Activated CD8-positive, alpha-beta memory T cell treated with anti-CD3 and anti-CD28 coated beads, Interleukin-2, amount 10 ng/mL, durations not matched to agents 7 days and 5 days (primary cell): ENCODE measurements at regions not wholly inside any gene's neighbourhood (a gene's known extent, or its start where the extent isn't known, plus 50 kb on each side); places are given as distances from the start of the nearest gene placed in this dataset.
"Not testable (repeated sequence)": the region's sequence is repeated elsewhere in the genome, so short reads cannot be mapped to it uniquely, and the experiment has no call there.

ENCODE experiments used
- ATAC-seq: fragments of 150-1000 bp; cut with Tn5 transposase; one replicate; pipeline ENCODE4 v1.10.0; 2021; ENCODE audit warnings: moderate library complexity
- CTCF ChIA-PET: fragments of 350-600 bp; sonication (Branson Sonifier 250); formaldehyde crosslinking; loops from one replicate; lab custom pipeline; 2021; ENCODE audit warnings: antibody characterized with exemption; lab: Charles Lee
- DNase-seq: peaks from one replicate; pipeline ENCODE4 v3.0.0-alpha.2; 2020
- H3K27ac Mint-ChIP-seq: one replicate; pipeline ENCODE4 v1.8.0; 2021; ENCODE audit warnings: mild to moderate bottlenecking, mixed read lengths
- H3K27me3 Mint-ChIP-seq: one replicate; pipeline ENCODE4 v1.8.0; 2021; ENCODE audit warnings: mixed read lengths
- H3K36me3 Mint-ChIP-seq: one replicate; pipeline ENCODE4 v1.8.0; 2021; ENCODE audit warnings: mild to moderate bottlenecking, mixed read lengths
- H3K4me1 Mint-ChIP-seq: one replicate; pipeline ENCODE4 v1.8.0; 2021; ENCODE audit warnings: mixed read lengths
- H3K4me3 Mint-ChIP-seq: one replicate; pipeline ENCODE4 v1.8.0; 2021; ENCODE audit warnings: mild to moderate bottlenecking, moderate library complexity, mixed read lengths
- H3K9me3 Mint-ChIP-seq: one replicate; pipeline ENCODE4 v1.8.0; 2022; ENCODE audit warnings: low read depth, mixed read lengths

DNA sequence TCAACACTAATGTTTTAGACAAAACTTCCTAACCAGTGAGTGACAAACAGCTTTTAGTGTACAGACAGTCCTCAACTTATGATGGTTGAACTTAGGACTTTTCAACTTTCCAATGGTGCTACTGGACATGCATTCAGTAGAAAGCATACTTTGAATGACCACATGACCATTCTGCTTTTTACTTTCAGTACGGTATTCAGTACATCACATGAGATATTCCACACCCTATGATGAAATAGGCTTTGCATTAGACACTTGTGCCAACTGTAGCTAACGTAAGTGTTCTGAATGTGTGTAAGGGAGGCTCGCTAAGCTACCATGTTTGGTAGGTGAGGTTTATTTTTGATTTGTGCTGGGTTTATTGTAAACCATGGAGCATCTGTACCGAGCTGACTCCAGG lies 113.7 kb downstream of the WNT7A start:
- Mint-ChIP-seq H3K27me3 (no peaks in the 10 kb centered on the region), H3K36me3 (no peaks in the 10 kb centered on the region), H3K4me1 (no peaks in the 10 kb centered on the region), H3K9me3 (no peaks in the 10 kb centered on the region), H3K4me3 (no peak overlapping the region), H3K27ac (no peak overlapping the region)
- CTCF ChIA-PET = no interaction called here
- no peak for DNase-seq
- no peak for ATAC-seq

DNA sequence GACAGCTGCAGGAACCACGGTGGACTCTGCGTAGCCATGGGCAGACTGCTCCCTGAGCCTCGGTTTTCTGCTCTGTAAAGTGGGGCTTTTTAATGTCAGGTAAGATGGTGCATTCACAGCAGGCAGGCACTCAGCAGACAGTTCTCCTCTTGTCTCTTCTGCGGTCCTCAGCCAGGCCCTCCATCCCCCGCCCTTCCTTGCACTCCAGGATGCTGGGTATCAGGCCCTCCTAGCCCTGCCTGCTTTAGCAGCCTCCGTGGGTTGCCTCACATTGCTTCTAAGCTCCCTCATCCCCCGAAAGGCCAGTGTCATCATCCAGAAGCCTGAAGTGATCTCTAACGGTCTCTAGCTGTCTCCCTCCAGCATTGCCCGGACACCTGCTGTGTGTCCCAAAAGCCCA lies 115.7 kb downstream of the WNT7A start:
- Mint-ChIP-seq H3K4me3 (no peak overlapping the region), H3K27ac (no peak overlapping the region), H3K36me3 (no peaks in the 10 kb centered on the region), H3K9me3 (no peaks in the 10 kb centered on the region), H3K27me3 (peaks cover 4% of the 10 kb centered on the region), H3K4me1 (no peaks in the 10 kb centered on the region)
- ATAC-seq = no peak
- DNase-seq = peak; percentile 22
- CTCF ChIA-PET = no interaction called here

DNA sequence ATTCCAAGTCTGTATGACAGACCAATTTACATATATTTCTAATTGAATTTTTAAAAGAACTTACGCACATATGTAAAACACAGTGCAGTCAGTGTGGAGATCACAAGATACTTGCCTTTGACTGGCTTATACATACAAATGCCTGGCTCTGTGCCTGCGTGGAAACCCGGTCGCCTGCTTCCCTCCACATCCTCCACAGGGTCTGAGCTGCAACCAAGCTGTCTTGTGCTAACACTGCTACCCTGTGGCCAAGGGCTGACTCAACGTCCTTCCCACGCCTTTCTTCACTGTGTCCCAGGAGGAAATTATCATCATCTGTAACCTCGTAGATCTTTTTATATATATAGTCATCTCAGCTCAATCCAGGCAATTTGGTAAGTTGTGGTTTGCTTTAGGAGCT lies 117.0 kb downstream of the WNT7A start:
- CTCF ChIA-PET = interaction anchor here (0.7 kb wide), 1 partner anchor 534 kb away, joined by 4 read pairs; no protein-coding TSS in a partner anchor
- Mint-ChIP-seq H3K27ac (no peak overlapping the region), H3K9me3 (no peaks in the 10 kb centered on the region)

GRCh38 chr3:13750731-13751130 lies 129.1 kb downstream of the WNT7A start:
- H3K4me1 Mint-ChIP-seq = no peaks in the 10 kb centered on the region
- no peaks in the 10 kb centered on the region for H3K27me3 Mint-ChIP-seq
- H3K36me3 Mint-ChIP-seq = no peaks in the 10 kb centered on the region
- no peak overlapping the region for H3K27ac Mint-ChIP-seq
- no peak for ATAC-seq
- no peak overlapping the region for H3K4me3 Mint-ChIP-seq
- CTCF ChIA-PET = no interaction called here
- DNase-seq = no peak
- H3K9me3 Mint-ChIP-seq = peaks cover 4% of the 10 kb centered on the region

More for the DNA sequence above, 117.0 kb downstream of the WNT7A start:
- H3K4me3 Mint-ChIP-seq = no peak overlapping the region
- peak; percentile 36 for DNase-seq
- H3K36me3 Mint-ChIP-seq = no peaks in the 10 kb centered on the region
- ATAC-seq = no peak
- H3K27me3 Mint-ChIP-seq = peaks cover 7% of the 10 kb centered on the region
- H3K4me1 Mint-ChIP-seq = no peaks in the 10 kb centered on the region

DNA sequence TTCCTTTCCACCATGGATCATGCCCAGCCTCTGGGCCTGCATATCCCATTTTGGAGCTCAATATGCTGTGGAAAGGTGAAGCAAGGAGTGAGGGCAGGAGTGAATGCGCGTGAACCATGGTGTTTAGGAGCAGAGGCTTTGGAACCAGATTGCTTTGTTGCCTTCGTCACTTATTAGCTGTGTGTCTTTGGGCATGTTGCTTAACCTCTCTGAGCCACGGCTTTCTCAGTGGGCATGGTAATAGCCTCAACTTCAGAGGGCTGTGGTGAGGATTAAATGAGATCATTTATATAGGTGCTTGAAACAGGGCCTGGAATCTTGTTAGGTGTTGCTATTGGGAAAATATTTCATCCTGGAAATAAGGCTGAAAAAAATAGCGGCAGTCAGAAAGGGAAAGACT lies 129.7 kb downstream of the WNT7A start:
- Mint-ChIP-seq H3K4me3 (no peak overlapping the region), H3K4me1 (no peaks in the 10 kb centered on the region), H3K36me3 (no peaks in the 10 kb centered on the region), H3K9me3 (peaks cover 4% of the 10 kb centered on the region), H3K27me3 (no peaks in the 10 kb centered on the region), H3K27ac (no peak overlapping the region)
- no peak for ATAC-seq
- CTCF ChIA-PET = no interaction called here
- DNase-seq = no peak

DNA sequence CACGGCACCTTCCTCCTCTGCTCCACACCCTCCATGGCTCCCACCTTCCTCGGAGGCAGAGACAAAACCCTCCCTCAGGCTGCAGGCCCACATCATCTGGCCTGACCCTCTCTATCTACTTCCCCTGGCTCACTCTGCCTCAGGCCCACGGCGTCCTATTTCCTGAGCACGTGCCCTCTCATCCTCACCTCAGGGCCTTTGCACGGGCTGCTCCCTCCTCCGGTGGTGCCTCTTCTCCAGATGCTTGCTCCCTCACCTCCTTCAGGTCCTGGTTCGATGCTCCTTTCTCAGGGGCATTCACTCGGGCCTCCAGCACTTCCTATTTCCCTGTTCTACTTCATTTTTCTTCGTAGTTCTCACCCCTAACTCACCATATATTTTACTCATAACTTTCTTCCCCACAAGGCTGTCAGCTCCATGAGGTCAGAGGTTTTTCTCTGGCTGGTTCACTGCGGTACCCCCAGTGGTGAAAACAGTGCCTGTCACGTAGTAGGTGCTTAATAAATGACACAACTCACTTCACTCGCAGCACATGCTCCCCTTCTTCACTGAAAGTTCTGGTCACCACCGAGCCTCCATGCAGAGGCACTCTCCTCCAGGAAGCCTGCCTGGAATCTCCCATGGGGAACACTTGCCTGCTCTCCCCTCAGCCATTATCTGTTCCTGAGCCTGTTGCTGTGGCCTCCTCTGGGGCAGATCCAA lies 130.7 kb downstream of the WNT7A start:
- Mint-ChIP-seq H3K27ac (no peak overlapping the region), H3K4me3 (no peak overlapping the region), H3K4me1 (no peaks in the 10 kb centered on the region), H3K36me3 (no peaks in the 10 kb centered on the region), H3K9me3 (no peaks in the 10 kb centered on the region), H3K27me3 (no peaks in the 10 kb centered on the region)
- DNase-seq (no peak), ATAC-seq (no peak)
- CTCF ChIA-PET = no interaction called here

DNA sequence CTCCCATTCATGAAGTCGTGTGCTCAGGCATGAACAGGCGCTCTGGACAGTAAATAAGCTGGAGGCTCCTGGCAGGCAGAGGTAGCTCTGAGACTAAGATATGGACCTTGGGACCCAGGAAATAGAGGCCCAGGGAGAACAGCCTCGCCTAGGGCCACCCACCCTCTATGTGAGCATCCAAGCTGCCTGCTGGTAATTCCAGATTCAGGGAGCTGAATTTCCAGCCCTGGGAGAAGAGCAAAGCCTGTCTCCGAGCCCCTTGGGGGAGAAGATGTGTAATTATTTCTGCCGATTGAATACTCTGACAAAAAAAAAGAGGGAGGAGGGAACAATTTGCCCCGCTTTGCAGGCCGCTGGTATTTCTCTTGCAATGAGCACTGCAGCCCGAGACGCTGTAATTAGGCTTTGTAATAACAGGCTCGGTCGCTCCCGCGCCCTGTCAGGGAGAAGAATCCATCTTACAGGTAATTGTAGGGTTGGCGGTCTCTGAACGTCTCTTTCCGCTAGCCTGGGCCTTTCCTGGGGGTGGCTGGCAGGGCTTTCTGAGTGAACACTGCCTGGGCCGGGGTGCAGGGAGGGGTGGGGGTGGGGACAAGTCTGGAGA lies 131.5 kb downstream of the WNT7A start:
- H3K36me3 Mint-ChIP-seq = no peaks in the 10 kb centered on the region
- no peaks in the 10 kb centered on the region for H3K27me3 Mint-ChIP-seq
- no peak for DNase-seq
- CTCF ChIA-PET = no interaction called here
- H3K9me3 Mint-ChIP-seq = no peaks in the 10 kb centered on the region
- no peaks in the 10 kb centered on the region for H3K4me1 Mint-ChIP-seq
- no peak overlapping the region for H3K4me3 Mint-ChIP-seq
- H3K27ac Mint-ChIP-seq = no peak overlapping the region
- no peak for ATAC-seq

DNA sequence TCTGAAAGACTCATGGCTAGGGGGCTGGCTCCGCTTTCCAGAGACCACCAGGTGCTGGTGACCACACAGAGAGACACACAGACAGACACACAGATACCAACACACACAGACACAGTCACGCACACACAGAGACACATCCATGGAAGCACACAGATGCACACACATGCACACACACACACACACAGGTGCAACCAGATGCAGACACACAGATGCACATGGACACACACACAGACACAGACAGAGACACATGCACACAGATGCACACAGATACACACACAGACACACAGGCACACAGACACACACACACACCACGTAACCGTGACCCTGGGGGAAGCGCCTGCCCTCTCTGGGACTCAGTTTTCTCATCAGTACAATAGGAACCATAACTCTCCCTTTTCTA lies 132.2 kb downstream of the WNT7A start:
- DNase-seq (no peak), ATAC-seq (no peak)
- Mint-ChIP-seq H3K4me1 (no peaks in the 10 kb centered on the region), H3K9me3 (no peaks in the 10 kb centered on the region), H3K27me3 (peaks cover under 1% of the 10 kb centered on the region), H3K4me3 (no peak overlapping the region), H3K36me3 (no peaks in the 10 kb centered on the region), H3K27ac (no peak overlapping the region)
- CTCF ChIA-PET = no interaction called here

DNA sequence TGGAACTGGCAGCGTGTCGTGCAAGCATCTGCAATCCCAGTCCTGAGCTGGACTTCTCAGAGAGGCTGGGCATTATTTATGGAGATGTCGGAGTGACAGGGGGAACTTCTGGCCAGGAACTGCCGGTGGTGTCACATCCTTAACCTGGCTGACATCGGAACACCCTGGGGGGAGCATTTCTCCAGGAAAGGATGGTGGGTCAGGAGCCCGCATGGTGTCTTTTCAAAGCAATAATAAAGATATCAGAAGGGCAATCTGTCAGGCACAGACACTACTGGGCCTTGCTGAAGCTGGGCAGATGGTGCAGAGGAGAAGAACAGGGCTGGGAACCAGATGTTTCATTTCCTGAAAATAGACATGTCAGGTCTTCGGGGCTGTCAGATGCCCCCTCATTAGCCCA lies 133.5 kb downstream of the WNT7A start:
- DNase-seq (no peak), ATAC-seq (no peak)
- no peaks in the 10 kb centered on the region for H3K4me1 Mint-ChIP-seq
- H3K4me3 Mint-ChIP-seq = no peak overlapping the region
- H3K36me3 Mint-ChIP-seq = no peaks in the 10 kb centered on the region
- no peak overlapping the region for H3K27ac Mint-ChIP-seq
- CTCF ChIA-PET = no interaction called here
- no peaks in the 10 kb centered on the region for H3K9me3 Mint-ChIP-seq
- peaks cover 7% of the 10 kb centered on the region for H3K27me3 Mint-ChIP-seq

DNA sequence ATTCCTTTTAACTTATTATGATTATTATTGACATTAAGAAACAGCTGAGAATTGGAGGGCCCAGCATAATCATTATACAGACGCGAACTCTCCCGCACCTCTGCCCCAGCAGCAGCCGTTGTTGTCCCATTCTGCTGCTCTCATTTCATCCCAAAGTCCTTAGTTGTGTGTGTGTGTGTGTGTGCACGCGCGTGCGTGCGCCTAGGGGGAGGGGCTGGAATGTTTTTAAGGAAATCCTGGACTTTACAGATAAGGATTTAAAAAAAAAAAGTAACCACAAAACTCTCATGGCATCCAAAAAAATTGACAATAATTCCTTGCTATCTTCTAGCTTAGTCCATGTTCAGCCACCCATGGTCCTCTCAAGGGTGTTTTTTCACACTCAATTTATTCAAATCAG lies 134.2 kb downstream of the WNT7A start:
- DNase-seq = no peak
- Mint-ChIP-seq H3K9me3 (no peaks in the 10 kb centered on the region), H3K36me3 (no peaks in the 10 kb centered on the region), H3K4me3 (no peak overlapping the region), H3K27me3 (peaks cover 14% of the 10 kb centered on the region), H3K4me1 (no peaks in the 10 kb centered on the region), H3K27ac (no peak overlapping the region)
- ATAC-seq = no peak
- CTCF ChIA-PET = no interaction called here

DNA sequence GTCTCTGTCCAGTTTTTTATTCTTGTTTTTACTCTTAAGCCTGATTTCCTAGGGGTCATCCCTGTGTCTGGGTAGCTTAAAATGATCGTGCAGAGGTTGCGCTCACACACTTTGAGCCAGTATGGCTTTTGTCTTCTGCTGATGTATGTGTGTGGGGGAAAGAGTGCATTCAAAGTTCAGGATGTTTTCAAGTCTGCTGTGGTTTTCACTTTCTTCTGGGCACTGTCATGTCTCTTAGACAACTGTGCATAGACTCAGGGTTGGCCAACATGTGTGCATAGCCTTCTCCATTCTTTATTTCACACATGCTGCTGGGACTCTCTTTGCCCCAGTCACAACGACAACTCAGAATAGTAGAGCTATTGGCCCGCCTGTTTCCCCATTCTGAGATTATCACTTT lies 139.1 kb downstream of the WNT7A start:
- Mint-ChIP-seq H3K27me3 (peaks cover 26% of the 10 kb centered on the region), H3K4me1 (no peaks in the 10 kb centered on the region), H3K9me3 (no peaks in the 10 kb centered on the region), H3K27ac (no peak overlapping the region), H3K36me3 (no peaks in the 10 kb centered on the region), H3K4me3 (no peak overlapping the region)
- DNase-seq = no peak
- ATAC-seq = no peak
- CTCF ChIA-PET = no interaction called here

- not testable (repeated sequence) for H3K27ac Mint-ChIP-seq
These were observed 146.1 kb downstream of the WNT7A start for GRCh38 chr3:13733726-13734125.

GRCh38 chr3:13728487-13728886 lies 151.4 kb downstream of the WNT7A start:
- no peaks in the 10 kb centered on the region for H3K36me3 Mint-ChIP-seq
- CTCF ChIA-PET = no interaction called here
- DNase-seq = no peak
- H3K4me1 Mint-ChIP-seq = no peaks in the 10 kb centered on the region
- ATAC-seq = no peak
- no peak overlapping the region for H3K27ac Mint-ChIP-seq
- H3K27me3 Mint-ChIP-seq = peaks cover 46% of the 10 kb centered on the region
- no peaks in the 10 kb centered on the region for H3K9me3 Mint-ChIP-seq
- H3K4me3 Mint-ChIP-seq = no peak overlapping the region

More at GRCh38 chr3:13733726-13734125, 146.1 kb downstream of the WNT7A start:
- peaks cover 25% of the 10 kb centered on the region for H3K27me3 Mint-ChIP-seq
- ATAC-seq, H3K4me3 Mint-ChIP-seq, DNase-seq, H3K9me3 Mint-ChIP-seq, H3K36me3 Mint-ChIP-seq, H3K4me1 Mint-ChIP-seq, CTCF ChIA-PET: not testable (repeated sequence)

GRCh38 chr3:13727890-13728289 lies 152.0 kb downstream of the WNT7A start:
- Mint-ChIP-seq H3K4me3 (no peak overlapping the region), H3K27ac (no peak overlapping the region), H3K36me3 (no peaks in the 10 kb centered on the region), H3K4me1 (no peaks in the 10 kb centered on the region), H3K27me3 (peaks cover 43% of the 10 kb centered on the region), H3K9me3 (no peaks in the 10 kb centered on the region)
- DNase-seq (no peak), ATAC-seq (no peak)
- CTCF ChIA-PET = no interaction called here
